ENCODE measurements at regions not wholly inside any gene's neighbourhood (a gene's known extent, or its start where the extent isn't known, plus 50 kb on each side); places are given as distances from the start of the nearest gene placed in this dataset.

DNA sequence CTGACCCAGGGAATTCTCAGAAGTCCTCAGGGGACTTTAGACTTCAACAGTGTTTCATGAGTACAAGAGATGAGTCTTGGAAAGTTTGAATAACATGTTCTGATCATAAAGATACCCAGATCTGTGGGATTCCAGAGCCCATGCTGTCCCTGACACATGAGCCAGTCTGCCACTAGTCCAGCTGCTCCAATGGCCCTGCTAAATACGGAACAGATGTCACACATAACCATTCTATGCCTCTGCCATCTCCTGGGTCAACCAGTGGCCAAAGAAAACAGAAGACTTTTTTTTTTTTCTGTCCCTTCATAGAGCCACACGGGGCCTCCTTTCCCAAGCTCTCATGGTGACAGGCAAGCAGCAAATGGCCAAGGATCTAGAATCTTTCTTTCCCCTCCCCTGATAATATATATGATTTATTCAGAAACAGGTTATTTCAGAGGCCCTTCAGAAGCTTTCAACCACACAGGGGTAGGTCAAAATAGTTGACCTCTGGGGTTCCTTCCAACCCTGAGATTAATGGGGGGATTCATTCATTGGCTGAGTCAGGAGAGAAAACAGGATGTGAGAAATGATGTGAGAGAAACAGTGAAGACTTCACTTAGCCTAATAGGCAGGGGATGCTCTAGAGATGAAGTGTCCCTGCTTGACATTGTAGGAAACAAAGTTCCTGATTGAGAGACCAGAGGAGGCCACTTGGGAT lies 367.7 kb downstream of the CDK5RAP2 start:
- TF ChIP-seq, protein P1, sequence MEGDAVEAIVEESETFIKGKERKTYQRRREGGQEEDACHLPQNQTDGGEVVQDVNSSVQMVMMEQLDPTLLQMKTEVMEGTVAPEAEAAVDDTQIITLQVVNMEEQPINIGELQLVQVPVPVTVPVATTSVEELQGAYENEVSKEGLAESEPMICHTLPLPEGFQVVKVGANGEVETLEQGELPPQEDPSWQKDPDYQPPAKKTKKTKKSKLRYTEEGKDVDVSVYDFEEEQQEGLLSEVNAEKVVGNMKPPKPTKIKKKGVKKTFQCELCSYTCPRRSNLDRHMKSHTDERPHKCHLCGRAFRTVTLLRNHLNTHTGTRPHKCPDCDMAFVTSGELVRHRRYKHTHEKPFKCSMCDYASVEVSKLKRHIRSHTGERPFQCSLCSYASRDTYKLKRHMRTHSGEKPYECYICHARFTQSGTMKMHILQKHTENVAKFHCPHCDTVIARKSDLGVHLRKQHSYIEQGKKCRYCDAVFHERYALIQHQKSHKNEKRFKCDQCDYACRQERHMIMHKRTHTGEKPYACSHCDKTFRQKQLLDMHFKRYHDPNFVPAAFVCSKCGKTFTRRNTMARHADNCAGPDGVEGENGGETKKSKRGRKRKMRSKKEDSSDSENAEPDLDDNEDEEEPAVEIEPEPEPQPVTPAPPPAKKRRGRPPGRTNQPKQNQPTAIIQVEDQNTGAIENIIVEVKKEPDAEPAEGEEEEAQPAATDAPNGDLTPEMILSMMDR (IDR thresholded peaks at IDR 0.05; ENCODE audit: insufficient read depth, low read length, poor library complexity, severe bottlenecking) = no peak
- Histone ChIP-seq H3K27me3 (ENCODE audit: control insufficient read depth, insufficient read depth, low read length) (peaks cover 3% of the 10 kb centered on the region), H3K36me3 (ENCODE audit: control insufficient read depth, insufficient read depth, low read length) (no peaks in the 10 kb centered on the region), H3K4me3 (ENCODE audit: low read depth, low read length) (no peak overlapping the region)
- DNase-seq (ENCODE audit: low read depth) = no peak

DNA sequence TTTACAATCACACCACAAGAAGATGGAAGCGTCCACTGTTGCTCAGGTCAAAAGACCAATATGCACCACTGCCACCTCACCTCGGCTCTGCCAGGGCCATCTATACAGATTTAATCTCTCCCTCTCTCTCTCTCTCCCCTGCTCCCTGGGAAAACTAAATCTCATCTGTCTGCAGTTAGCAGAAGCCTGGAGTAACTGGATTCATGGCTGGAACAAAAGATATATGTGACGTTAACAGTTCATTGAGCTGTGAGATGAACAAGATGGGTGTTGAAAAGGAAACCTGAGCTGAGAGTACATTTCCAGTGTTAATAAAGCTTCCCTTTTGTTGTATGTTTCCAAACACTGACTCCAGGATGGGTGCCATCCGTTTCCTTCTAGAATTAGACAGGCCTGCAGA lies 369.7 kb downstream of the CDK5RAP2 start:
- TF ChIP-seq, protein P1 (IDR thresholded peaks at IDR 0.05; ENCODE audit: insufficient read depth, low read length, poor library complexity, severe bottlenecking) = no peak
- H3K27me3 ChIP-seq (ENCODE audit: control insufficient read depth, insufficient read depth, low read length) = peaks cover 3% of the 10 kb centered on the region
- no peak overlapping the region for H3K4me3 ChIP-seq (ENCODE audit: low read depth, low read length)
- no peaks in the 10 kb centered on the region for H3K36me3 ChIP-seq (ENCODE audit: control insufficient read depth, insufficient read depth, low read length)
- no peak for DNase-seq (ENCODE audit: low read depth)

DNA sequence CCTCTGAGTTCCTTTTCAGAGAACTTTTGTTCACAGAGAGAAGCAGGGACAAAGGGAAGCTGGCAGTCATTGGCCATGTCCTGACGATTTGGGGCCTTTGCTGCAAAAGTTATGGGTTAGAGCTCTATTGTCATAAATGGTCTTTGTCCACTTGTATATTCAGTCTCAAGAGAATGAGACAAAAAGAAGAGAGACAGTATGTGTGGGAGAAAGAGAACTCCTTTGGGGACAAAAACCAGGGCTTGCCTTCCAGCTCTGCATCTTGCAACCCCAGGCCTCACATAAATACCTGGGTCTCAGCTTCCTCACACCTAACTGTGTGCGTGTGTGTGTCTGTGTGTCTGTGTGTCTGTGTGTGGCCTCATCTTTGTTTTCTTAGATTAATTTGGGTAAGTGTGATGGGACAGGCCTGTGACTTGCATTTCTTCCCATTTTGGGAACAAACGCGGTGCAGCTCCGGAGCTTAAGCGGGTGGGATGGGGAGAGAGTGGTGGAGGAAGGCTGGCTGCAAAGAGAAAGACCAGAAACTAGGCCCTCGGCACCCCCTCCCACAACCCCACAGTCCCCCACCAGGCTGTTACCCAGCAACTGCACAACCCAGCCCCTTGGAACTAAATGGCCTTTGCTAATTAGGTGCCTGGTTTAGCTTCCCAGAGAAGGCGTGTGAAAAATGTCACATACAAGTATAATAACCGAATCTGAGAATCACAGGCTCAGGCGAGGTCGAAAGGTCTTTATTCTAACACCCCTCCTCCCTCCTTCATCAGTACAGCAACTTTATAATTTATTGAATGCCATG lies 376.9 kb downstream of the CDK5RAP2 start:
- no peaks in the 10 kb centered on the region for H3K36me3 ChIP-seq (ENCODE audit: control insufficient read depth, insufficient read depth, low read length)
- TF ChIP-seq, protein P1 (IDR thresholded peaks at IDR 0.05; ENCODE audit: insufficient read depth, low read length, poor library complexity, severe bottlenecking) = no peak
- H3K4me3 ChIP-seq (ENCODE audit: low read depth, low read length) = no peak overlapping the region
- DNase-seq (ENCODE audit: low read depth) = no peak
- H3K27me3 ChIP-seq (ENCODE audit: control insufficient read depth, insufficient read depth, low read length) = no peaks in the 10 kb centered on the region

DNA sequence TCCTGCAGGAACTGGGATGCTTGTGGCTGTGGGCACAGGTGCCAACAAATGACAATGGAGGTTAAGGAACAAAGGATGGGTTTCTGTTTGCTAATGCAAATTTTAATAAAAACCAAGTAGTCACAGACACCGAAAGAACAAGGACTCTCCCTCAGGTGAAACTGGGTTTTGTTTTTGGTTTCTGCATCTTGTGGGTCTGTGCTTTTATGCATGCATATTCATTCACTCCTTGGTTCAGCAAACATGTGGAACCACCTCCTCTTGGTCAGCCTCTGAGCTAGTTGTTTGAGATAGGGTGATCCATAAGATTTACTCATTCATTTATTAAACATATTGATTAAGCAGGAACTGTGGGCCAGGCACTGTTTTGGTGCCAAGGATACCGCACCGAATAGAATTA lies 381.9 kb downstream of the CDK5RAP2 start:
- DNase-seq (ENCODE audit: low read depth) = no peak
- Histone ChIP-seq H3K4me3 (ENCODE audit: low read depth, low read length) (no peak overlapping the region), H3K36me3 (ENCODE audit: control insufficient read depth, insufficient read depth, low read length) (no peaks in the 10 kb centered on the region), H3K27me3 (ENCODE audit: control insufficient read depth, insufficient read depth, low read length) (no peaks in the 10 kb centered on the region)
- TF ChIP-seq, protein P1 (IDR thresholded peaks at IDR 0.05; ENCODE audit: insufficient read depth, low read length, poor library complexity, severe bottlenecking) = no peak

DNA sequence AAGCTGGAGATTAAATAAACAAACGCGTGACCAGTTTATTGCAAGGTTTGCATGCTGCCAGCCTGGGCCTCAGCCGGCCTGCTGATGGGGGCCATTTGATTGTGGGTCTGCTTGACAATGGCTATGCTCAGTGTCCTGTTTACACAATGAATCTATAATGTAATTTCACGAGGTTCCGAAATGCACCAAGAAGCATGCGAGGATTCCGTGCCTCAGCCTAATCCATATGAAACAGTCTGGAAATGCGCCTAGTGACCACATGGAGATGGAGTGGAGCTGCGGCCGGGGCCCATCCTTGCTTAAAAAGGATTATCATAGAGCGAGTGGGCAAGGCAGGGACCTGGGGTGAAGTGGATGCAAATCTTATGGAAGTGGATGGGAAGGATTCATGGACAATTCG lies 382.4 kb downstream of the CDK5RAP2 start:
- DNase-seq (ENCODE audit: low read depth) = no peak
- H3K4me3 ChIP-seq (ENCODE audit: low read depth, low read length) = no peak overlapping the region
- no peaks in the 10 kb centered on the region for H3K27me3 ChIP-seq (ENCODE audit: control insufficient read depth, insufficient read depth, low read length)
- no peaks in the 10 kb centered on the region for H3K36me3 ChIP-seq (ENCODE audit: control insufficient read depth, insufficient read depth, low read length)
- TF ChIP-seq, protein P1 (IDR thresholded peaks at IDR 0.05; ENCODE audit: insufficient read depth, low read length, poor library complexity, severe bottlenecking) = no peak

Data from kidney epithelial cell (primary cell).